ENCODE measurements at regions not wholly inside any gene's neighbourhood (a gene's known extent, or its start where the extent isn't known, plus 50 kb on each side); places are given as distances from the start of the nearest gene placed in this dataset.

DNA sequence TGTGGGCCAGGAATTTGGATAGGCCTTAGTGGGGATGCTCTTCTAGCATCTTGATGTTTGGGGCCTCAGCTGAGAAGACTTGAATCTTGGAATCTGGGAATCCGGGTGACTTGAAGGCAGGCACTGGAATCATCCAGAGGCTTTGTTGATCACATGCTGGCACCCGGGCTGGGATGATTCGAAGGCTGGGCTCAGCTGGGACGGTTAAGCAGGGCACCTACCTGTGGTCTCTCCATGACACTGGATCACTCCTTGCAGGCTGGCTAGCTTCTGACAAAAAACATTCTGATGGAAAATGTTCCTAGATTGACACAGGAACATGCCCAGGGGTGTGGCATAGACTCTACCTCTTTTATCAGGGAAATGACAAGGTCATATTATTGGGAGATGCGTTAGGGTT, 149.1 kb downstream of the TENT4A start:
- TF ChIP-seq FOXM1 (IDR thresholded peaks at IDR 0.05; ENCODE audit: borderline replicate concordance, low read depth) = no peak
- TF ChIP-seq, protein P1, sequence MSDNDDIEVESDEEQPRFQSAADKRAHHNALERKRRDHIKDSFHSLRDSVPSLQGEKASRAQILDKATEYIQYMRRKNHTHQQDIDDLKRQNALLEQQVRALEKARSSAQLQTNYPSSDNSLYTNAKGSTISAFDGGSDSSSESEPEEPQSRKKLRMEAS (IDR thresholded peaks at IDR 0.05) = no peak
- no peak for TF ChIP-seq TCF12 (IDR thresholded peaks at IDR 0.05; ENCODE audit: low read depth)
- no peak for TF ChIP-seq TAF1 (IDR thresholded peaks at IDR 0.05; ENCODE audit: low read depth)
- TF ChIP-seq EGR1 (IDR thresholded peaks at IDR 0.05) = no peak
- TF ChIP-seq CREB1 (IDR thresholded peaks at IDR 0.05; ENCODE audit: low read depth) = no peak
- no peak for TF ChIP-seq RAD21 (IDR thresholded peaks at IDR 0.05; ENCODE audit: low read depth)
- no peak for TF ChIP-seq EP300 (IDR thresholded peaks at IDR 0.05; ENCODE audit: borderline replicate concordance)
- TF ChIP-seq ZBTB7A (IDR thresholded peaks at IDR 0.05; ENCODE audit: low read depth) = no peak
- TF ChIP-seq NFIC (IDR thresholded peaks at IDR 0.05) = no peak
- TF ChIP-seq CEBPB (IDR thresholded peaks at IDR 0.05) = no peak
- no peak for TF ChIP-seq REST (IDR thresholded peaks at IDR 0.05; ENCODE audit: low read depth)
- no peak for TF ChIP-seq TEAD4 (IDR thresholded peaks at IDR 0.05)
- no peak for TF ChIP-seq YY1 (IDR thresholded peaks at IDR 0.05; ENCODE audit: low read depth)

All from Ishikawa (cell line).